Effector CD4-positive, alpha-beta T cell (primary cell): ENCODE measurements at regions not wholly inside any gene's neighbourhood (a gene's known extent, or its start where the extent isn't known, plus 50 kb on each side); places are given as distances from the start of the nearest gene placed in this dataset.
"Not testable (repeated sequence)": the region's sequence is repeated elsewhere in the genome, so short reads cannot be mapped to it uniquely, and the experiment has no call there.

Experiments used
- DNase-seq: peaks from one replicate; pipeline ENCODE4 v3.0.0-alpha.2; 2020

DNA sequence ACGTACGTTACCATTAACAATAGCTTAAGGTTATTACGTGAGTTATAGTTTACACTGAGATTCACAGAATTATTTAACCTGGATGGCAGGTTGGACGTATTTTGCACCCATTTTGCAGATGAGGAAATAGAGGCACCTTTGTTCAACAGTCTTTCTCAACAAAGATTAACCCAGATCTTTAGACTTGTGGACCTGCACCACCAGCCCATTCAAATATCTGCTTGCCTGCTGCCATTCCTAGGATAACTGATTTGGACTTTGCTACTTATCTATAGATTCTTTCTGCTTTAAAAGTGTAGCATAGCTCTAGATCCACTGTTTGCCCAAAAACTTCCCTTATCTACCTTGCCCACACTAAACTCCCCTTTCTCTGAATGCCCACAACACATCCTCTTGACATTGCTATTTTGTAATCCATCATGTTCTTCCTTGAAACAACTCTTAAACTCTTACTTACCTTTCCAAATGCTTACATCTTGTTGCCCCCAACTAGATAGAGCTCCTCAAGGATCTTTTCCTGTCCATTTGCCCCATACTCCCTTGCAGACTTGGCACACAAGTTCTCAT, 56.4 kb upstream of the TNFAIP3 start:
- no peak for DNase-seq

DNA sequence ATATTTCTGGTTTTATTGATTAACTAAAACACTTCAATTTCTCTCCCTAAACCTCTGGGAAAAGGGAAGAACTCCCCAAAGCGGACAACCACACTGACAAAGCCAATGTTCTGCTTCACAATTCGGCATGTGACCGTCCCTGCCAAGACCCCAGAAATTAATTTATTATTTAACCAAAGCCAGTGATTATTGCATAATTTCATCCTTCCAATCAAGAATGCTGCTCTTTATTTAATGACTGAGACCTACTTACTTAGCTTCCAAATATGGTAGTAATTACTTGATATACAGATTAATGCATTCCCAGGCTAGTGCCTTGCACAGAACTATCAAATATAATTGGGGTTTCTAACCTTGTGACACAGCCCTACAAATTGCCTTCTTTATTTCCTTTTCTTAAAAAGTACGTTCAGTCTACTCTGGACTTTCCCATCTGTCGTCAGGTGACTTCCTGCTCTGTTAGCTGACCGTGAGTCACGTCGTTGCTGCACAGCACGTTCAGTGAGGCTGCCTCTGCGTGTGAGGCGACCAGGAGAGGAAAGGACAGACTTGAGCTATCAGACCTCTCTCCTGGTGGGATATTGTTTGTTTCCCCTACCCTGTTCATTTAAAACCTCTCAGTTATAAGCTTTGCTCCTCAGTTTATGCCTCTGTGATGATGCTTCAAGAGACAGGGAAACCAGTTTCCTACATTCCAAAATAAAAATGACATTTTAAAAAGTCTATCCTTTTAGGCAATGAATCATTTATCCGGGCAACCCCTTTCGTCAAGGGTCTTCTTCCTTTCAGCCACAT, 55.7 kb upstream of the TNFAIP3 start:
- peak; percentile 79 for DNase-seq

- DNase-seq: no peak
These were observed 55.0 kb upstream of the TNFAIP3 start for GRCh38 chr6:137811916-137812553.

DNA sequence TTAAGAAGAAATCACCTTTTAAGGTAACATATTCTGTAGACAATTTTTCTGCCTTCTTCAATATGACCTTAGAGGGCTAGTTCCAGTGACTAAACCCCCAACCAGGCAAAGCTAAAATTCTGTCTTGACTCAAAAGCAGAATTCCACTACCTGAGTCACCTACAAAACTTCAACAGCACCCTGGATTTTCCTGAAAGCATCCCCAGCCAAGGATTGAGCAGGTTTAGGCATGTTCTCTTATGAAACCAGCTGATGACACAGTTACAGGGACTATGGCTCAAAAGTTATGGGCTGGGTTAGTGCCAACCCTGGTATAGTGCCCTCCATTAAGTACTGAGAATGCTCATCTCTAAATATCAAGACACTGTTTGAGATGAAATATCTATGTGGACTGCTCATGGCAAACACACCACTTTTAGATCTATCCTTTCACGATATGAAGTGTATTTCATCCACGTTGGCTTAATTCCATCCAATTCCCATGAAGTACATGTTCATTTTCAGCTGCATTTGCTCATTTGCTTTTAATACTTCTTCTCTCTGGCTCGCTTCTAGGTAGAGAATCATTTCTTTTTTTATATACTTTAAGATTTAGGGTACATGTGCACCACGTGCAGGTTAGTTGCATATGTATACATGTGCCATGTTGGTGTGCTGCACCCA, 53.6 kb upstream of the TNFAIP3 start:
- no peak for DNase-seq

DNA sequence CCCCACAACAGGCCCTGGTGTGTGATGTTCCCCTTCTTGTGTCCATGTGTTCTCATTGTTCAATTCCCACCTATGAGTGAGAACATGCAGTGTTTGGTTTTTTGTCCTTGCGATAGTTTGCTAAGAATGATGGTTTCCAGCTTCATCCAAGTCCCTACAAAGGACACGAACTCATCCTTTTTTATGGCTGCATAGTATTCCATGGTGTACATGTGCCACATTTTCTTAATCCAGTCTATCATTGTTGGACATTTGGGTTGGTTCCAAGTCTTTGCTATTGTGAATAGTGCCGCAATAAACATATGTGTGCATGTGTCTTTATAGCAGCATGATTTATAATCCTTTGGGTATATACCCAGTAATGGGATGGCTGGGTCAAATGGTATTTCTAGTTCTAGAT, 53.0 kb upstream of the TNFAIP3 start:
- not testable (repeated sequence) for DNase-seq

- DNase-seq: no peak
These were observed 51.4 kb upstream of the TNFAIP3 start for GRCh38 chr6:137815692-137816091.

- DNase-seq: no peak
These were observed 50.9 kb upstream of the TNFAIP3 start for GRCh38 chr6:137816133-137816579.

DNA sequence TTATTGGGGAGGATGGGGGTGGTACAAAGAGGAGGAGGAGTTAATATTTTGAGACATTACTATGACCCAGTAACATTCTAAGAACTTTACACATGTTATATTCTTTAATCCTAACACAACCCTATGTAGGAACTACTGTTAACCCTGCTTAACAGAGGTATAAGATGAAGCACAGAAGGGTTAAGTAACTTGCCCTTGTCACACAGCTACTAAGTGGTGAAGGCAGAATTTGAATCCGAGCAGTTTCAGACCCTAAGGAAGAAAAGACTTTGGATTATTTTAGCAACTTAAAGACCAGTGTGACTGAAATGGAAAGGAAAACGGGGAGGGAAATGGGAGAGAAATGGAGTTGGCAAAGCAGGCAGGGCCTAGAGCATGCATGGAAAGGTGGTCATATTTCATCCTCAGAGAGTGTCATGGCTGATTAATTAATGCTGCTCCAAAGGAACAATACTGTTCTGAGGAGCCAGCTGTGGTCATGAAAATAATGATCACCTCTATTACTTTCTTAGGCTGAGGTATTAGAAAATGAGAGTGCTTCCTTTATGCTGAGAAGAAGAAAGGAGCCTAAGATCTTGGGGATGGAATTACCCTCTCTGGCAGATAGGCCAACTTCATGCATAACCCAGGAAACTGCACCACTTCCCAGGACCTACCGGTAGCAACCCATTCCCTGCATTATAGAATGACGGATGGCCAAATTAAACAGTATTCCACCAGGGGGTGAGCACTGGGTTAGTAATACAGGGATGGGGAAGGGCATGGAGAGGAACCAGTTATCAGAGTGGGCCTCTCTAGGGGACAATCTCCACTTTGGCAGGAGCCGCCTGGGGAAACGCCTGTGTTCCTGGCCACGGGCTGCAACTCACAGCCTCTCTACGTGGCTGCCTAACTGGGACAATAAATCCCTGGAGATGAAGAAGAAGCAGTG, 50.1 kb upstream of the TNFAIP3 start:
- no peak for DNase-seq
